SK-N-SH (cell line): ENCODE measurements at regions not wholly inside any gene's neighbourhood (a gene's known extent, or its start where the extent isn't known, plus 50 kb on each side); places are given as distances from the start of the nearest gene placed in this dataset.

ENCODE experiments used
- CTCF ChIA-PET: fragments of 300-600, 350-600 bp; formaldehyde crosslinking; extraction: SDS; loops from one replicate; lab custom pipeline; 2021; lab: Yijun Ruan, JAX
- POLR2A ChIA-PET: fragments of 350-600 bp; sonication (Branson Sonifier 250); formaldehyde crosslinking; extraction: SDS; loops from one replicate; lab custom pipeline; 2020; ENCODE audit warnings: antibody characterized with exemption, inconsistent platforms; lab: Yijun Ruan, JAX
- DNase-seq: peaks from one replicate; pipeline ENCODE4 v3.0.0; 2012
- H2AFZ ChIP-seq: fragments of 200-600 bp; sonication (generic); 2 replicates; pipeline ENCODE4 v1.8.1; 2016; ENCODE audit warnings: antibody characterized with exemption, mild to moderate bottlenecking, low read depth
- H3F3A ChIP-seq: fragments of 200-600 bp; sonication (generic); replicated peaks from 2 replicates; pipeline ENCODE3; 2016; ENCODE audit warnings: antibody characterized with exemption, mild to moderate bottlenecking; ENCODE audit not compliant: insufficient read depth
- H3K27ac ChIP-seq, 2 experiments: fragments of 200-500 bp in 1 of 2; fragments of 200-600 bp in 1 of 2; sonication (Bioruptor generic) in 1 of 2; sonication (generic), shearing (Covaris generic) in 1 of 2; 2 replicates each; pipeline versions ENCODE4 v1.5.1 to v1.6.1; 2014 to 2016; ENCODE audit warnings: low read depth in 2 of 2, inconsistent platforms in 1 of 2, low read length in 1 of 2, mild to moderate bottlenecking in 1 of 2, mixed read lengths in 1 of 2
- H3K27me3 ChIP-seq: fragments of 200-600 bp; sonication (generic), shearing (Covaris generic); 2 replicates; pipeline ENCODE4 v1.6.1; 2016; ENCODE audit warnings: mixed run types; ENCODE audit not compliant: insufficient read depth
- H3K36me3 ChIP-seq, 2 experiments: fragments of 200-500 bp in 1 of 2; fragments of 200-600 bp in 1 of 2; sonication (Bioruptor generic) in 1 of 2; sonication (generic) in 1 of 2; replicated peaks in 1 of 2; 2 replicates each; pipeline versions ENCODE3 to v1.5.1; 2014 to 2016; ENCODE audit warnings: low read length in 1 of 2, mild to moderate bottlenecking in 1 of 2; ENCODE audit not compliant: insufficient read depth in 2 of 2, control insufficient read depth in 1 of 2
- H3K4me1 ChIP-seq, 2 experiments: fragments of 200-500 bp in 1 of 2; fragments of 200-600 bp in 1 of 2; sonication (Bioruptor generic) in 1 of 2; sonication (generic), shearing (Covaris generic) in 1 of 2; 2 replicates each; pipeline versions ENCODE4 v1.5.1 to v1.6.1; 2014 to 2016; ENCODE audit warnings: low read depth in 1 of 2, low read length in 1 of 2, mixed run types in 1 of 2; ENCODE audit not compliant: insufficient read depth in 2 of 2, control insufficient read depth in 1 of 2
- H3K4me2 ChIP-seq: fragments of 200-600 bp; sonication (generic), shearing (Covaris generic); 2 replicates; pipeline ENCODE4 v1.6.1; 2017; ENCODE audit warnings: mixed run types
- H3K4me3 ChIP-seq, 2 experiments: fragments of 200-500 bp in 1 of 2; fragments of 200-600 bp in 1 of 2; sonication (Bioruptor generic) in 1 of 2; sonication (generic), shearing (Covaris generic) in 1 of 2; 2 replicates each; pipeline versions ENCODE4 v1.5.1 to v1.8.1; 2014 to 2016; ENCODE audit warnings: low read depth in 2 of 2, inconsistent platforms in 1 of 2, low read length in 1 of 2, mild to moderate bottlenecking in 1 of 2, mixed read lengths in 1 of 2, moderate library complexity in 1 of 2
- H3K79me2 ChIP-seq: fragments of 200-600 bp; sonication (generic); 2 replicates; pipeline ENCODE4 v1.8.1; 2017; ENCODE audit warnings: mild to moderate bottlenecking; ENCODE audit not compliant: insufficient read depth
- H3K9ac ChIP-seq: fragments of 200-600 bp; sonication (generic); 2 replicates; pipeline ENCODE4 v1.6.1; 2017; ENCODE audit warnings: mixed run types
- H3K9me2 ChIP-seq: fragments of 200-600 bp; sonication (generic); 2 replicates; pipeline ENCODE4 v1.6.1; 2017; ENCODE audit warnings: mixed run types
- H3K9me3 ChIP-seq: fragments of 200-600 bp; sonication (generic); 2 replicates; pipeline ENCODE4 v1.6.1; 2017; ENCODE audit warnings: mixed run types, mild to moderate bottlenecking, moderate library complexity
- H4K20me1 ChIP-seq: fragments of 200-600 bp; sonication (generic); 2 replicates; pipeline ENCODE4 v1.6.1; 2017; ENCODE audit warnings: mild to moderate bottlenecking, mixed run types; ENCODE audit not compliant: insufficient read depth
- CHD2 ChIP-seq: fragments of 150-350 bp; IDR thresholded peaks from 2 replicates; pipeline ENCODE4 v1.6.1; 2018; ENCODE audit warnings: low read length; ENCODE audit not compliant: partially characterized antibody
- CTCF ChIP-seq: fragments of 200-600 bp; sonication (generic); IDR thresholded peaks from 2 replicates; pipeline ENCODE4 v1.6.1; 2017; ENCODE audit warnings: antibody characterized with exemption, mild to moderate bottlenecking, moderate library complexity
- EP300 ChIP-seq, 2 experiments: IDR thresholded peaks; 2 replicates each; pipeline versions ENCODE4 v1.4.0 to v1.6.1; 2012; ENCODE audit warnings: borderline replicate concordance in 1 of 2, low read depth in 1 of 2, low read length in 1 of 2
- FOSL2 ChIP-seq: IDR thresholded peaks from 2 replicates; pipeline ENCODE4 v1.4.0; 2012; ENCODE audit warnings: low read depth, mild to moderate bottlenecking, moderate library complexity, borderline replicate concordance
- FOXJ3 ChIP-seq: sonication (generic); formaldehyde crosslinking; IDR thresholded peaks from 2 replicates; pipeline ENCODE4 v1.5.1; 2020; ENCODE audit warnings: mild to moderate bottlenecking, missing genetic modification reagents
- GATA2 ChIP-seq: sonication (generic); formaldehyde crosslinking; IDR thresholded peaks from 2 replicates; pipeline ENCODE4 v1.5.0; 2020; ENCODE audit warnings: mild to moderate bottlenecking, missing genetic modification reagents
- IRF3 ChIP-seq: fragments of 150-350 bp; IDR thresholded peaks from 2 replicates; pipeline ENCODE4 v1.6.1; 2016; ENCODE audit warnings: mild to moderate bottlenecking, low read depth, low read length
- JUND ChIP-seq: IDR thresholded peaks from 2 replicates; pipeline ENCODE4 v1.4.0; 2012
- MXI1 ChIP-seq: IDR thresholded peaks from 2 replicates; pipeline ENCODE4 v1.6.1; 2012; ENCODE audit warnings: mild to moderate bottlenecking, low read depth, low read length, improper control_type of control experiment
- NRF1 ChIP-seq: IDR thresholded peaks from 2 replicates; pipeline ENCODE4 v1.6.1; 2012; ENCODE audit warnings: low read depth, mild to moderate bottlenecking, low read length
- RXRA ChIP-seq: IDR thresholded peaks from 2 replicates; pipeline ENCODE4 v1.4.0; 2012; ENCODE audit warnings: low read depth, mild to moderate bottlenecking, borderline replicate concordance
- SIN3A ChIP-seq: IDR thresholded peaks from 2 replicates; pipeline ENCODE4 v1.6.1; 2012; ENCODE audit warnings: low read depth, mild to moderate bottlenecking, low read length, moderate library complexity, borderline replicate concordance
- SMC3 ChIP-seq: IDR thresholded peaks from 2 replicates; pipeline ENCODE4 v1.6.1; 2012; ENCODE audit warnings: low read depth, low read length, improper control_type of control experiment
- TAF1 ChIP-seq: IDR thresholded peaks from 2 replicates; pipeline ENCODE4 v1.6.1; 2012; ENCODE audit warnings: low read depth, mild to moderate bottlenecking, low read length, moderate library complexity, borderline replicate concordance
- USF1 ChIP-seq: IDR thresholded peaks from 2 replicates; pipeline ENCODE4 v1.4.0; 2012; ENCODE audit warnings: low read depth, borderline replicate concordance
- WGBS: methylation state at CpG from one replicate; pipeline ENCODE4 v1.1.6; 2017; ENCODE audit warnings: low lambda C conversion rate; 5-methylcytosine and 5-hydroxymethylcytosine counted together

GRCh38 chr4:41359836-41360213 lies 103.1 kb downstream of the UCHL1 start:
- no peak overlapping the region; the same call in 1 of the 2 replicates for H2AFZ ChIP-seq
- H3K36me3 ChIP-seq = no peaks in the 10 kb centered on the region
- peaks cover 23% of the 10 kb centered on the region; the same call in 1 of the 2 replicates for H3K27me3 ChIP-seq
- H3K4me2 ChIP-seq = peak overlapping the region; percentile 92
- no peaks in the 10 kb centered on the region for H3K9me3 ChIP-seq
- H3K79me2 ChIP-seq = no peaks in the 10 kb centered on the region
- peaks cover 0 to 39% of the 10 kb centered on the region in 2 experiments; a peak in 2 of 4 replicates for H3K4me1 ChIP-seq
- DNase-seq = no peak
- H4K20me1 ChIP-seq = no peaks in the 10 kb centered on the region
- TF ChIP-seq NRF1 = no peak
- no peak for TF ChIP-seq RXRA
- no peak for TF ChIP-seq CTCF
- TF ChIP-seq MXI1 = no peak
- no peak for TF ChIP-seq TAF1
- no peak for TF ChIP-seq SMC3
- TF ChIP-seq CHD2 = no peak
- no peak for TF ChIP-seq FOSL2
- no peak for TF ChIP-seq FOXJ3
- no peak for TF ChIP-seq SIN3A
- TF ChIP-seq EP300 (IDR thresholded peaks at IDR 0.05; ENCODE audit: borderline replicate concordance in 1 of 2, low read depth in 1 of 2, low read length in 1 of 2) = no peak
- no peak for TF ChIP-seq JUND
- TF ChIP-seq IRF3 = no peak
- 57% methylated on average over 11 of the region's 11 CpGs for WGBS
- ChIA-PET POLR2A (interaction anchor here (1.0 to 3.7 kb wide), 3 partner anchors 74 to 103 kb away, joined by 3 to 20 read pairs (median 3); partner anchors contain the start of gene UCHL1), CTCF (interaction anchor here (0.9 to 3.2 kb wide), 12 partner anchors 11 to 302 kb away, joined by 3 to 12 read pairs (median 4); no protein-coding TSS in a partner anchor)
- peak overlapping the region; percentile 42 to 97; a peak in 3 of 4 replicates for H3K27ac ChIP-seq
- no peak overlapping the region for H3K9ac ChIP-seq
- peaks cover 3% of the 10 kb centered on the region for H3F3A ChIP-seq
- H3K9me2 ChIP-seq = no peaks in the 10 kb centered on the region
- peak overlapping the region; percentile 62 to 65; a peak in 3 of 4 replicates for H3K4me3 ChIP-seq

- Histone ChIP-seq H3K4me2 (peak overlapping the region; percentile 92), H3K79me2 (no peaks in the 10 kb centered on the region), H3K27ac (peak overlapping the region in 1 of 2 experiments; percentile 97; a peak in 2 of 4 replicates), H3K9ac (no peak overlapping the region), H4K20me1 (no peaks in the 10 kb centered on the region), H3F3A (peaks cover 3% of the 10 kb centered on the region), H3K36me3 (no peaks in the 10 kb centered on the region), H2AFZ (peak overlapping the region; percentile 91; the same call in 1 of the 2 replicates), H3K9me2 (no peaks in the 10 kb centered on the region), H3K27me3 (peaks cover 23% of the 10 kb centered on the region; the same call in 1 of the 2 replicates), H3K4me3 (peak overlapping the region; percentile 62 to 65), H3K9me3 (no peaks in the 10 kb centered on the region), H3K4me1 (peaks cover 0 to 39% of the 10 kb centered on the region in 2 experiments; a peak in 2 of 4 replicates)
- ChIA-PET CTCF (interaction anchor here (0.6 to 3.2 kb wide), 14 partner anchors 12 to 302 kb away, joined by 3 to 12 read pairs (median 4); no protein-coding TSS in a partner anchor), POLR2A (interaction anchor here (0.6 to 3.7 kb wide), 6 partner anchors 73 to 121 kb away, joined by 3 to 20 read pairs (median 3); partner anchors contain the start of gene UCHL1)
- WGBS = 0% methylated on average over 17 of the region's 92 CpGs
- peak; percentile 90 for DNase-seq
- TF ChIP-seq GATA2 = 0 out of 2 replicates have a peak, but pooled peaks have one; percentile 11
- no peak for TF ChIP-seq USF1
Measured at GRCh38 chr4:41360214-41360920, 103.6 kb downstream of the UCHL1 start.
